Fibroblast of skin of abdomen (primary cell): ENCODE measurements at regions not wholly inside any gene's neighbourhood (a gene's known extent, or its start where the extent isn't known, plus 50 kb on each side); places are given as distances from the start of the nearest gene placed in this dataset.

Source experiments
- DNase-seq: peaks from one replicate; pipeline ENCODE4 v3.0.0-alpha.2; 2013

GRCh38 chr15:26179906-26180305, 316.8 kb upstream of the ATP10A start:
- no peak for DNase-seq

GRCh38 chr15:26178640-26179220, 315.6 kb upstream of the ATP10A start:
- DNase-seq: no peak

- DNase-seq: no peak
Measured at GRCh38 chr15:26177816-26178215, 314.7 kb upstream of the ATP10A start.

GRCh38 chr15:26176831-26177230, 313.7 kb upstream of the ATP10A start:
- no peak for DNase-seq

GRCh38 chr15:26171266-26171665, 308.1 kb upstream of the ATP10A start:
- no peak for DNase-seq

- DNase-seq: no peak
Measured at GRCh38 chr15:26166429-26166828, 303.3 kb upstream of the ATP10A start.

- DNase-seq: no peak
Measured at GRCh38 chr15:26165546-26165945, 302.4 kb upstream of the ATP10A start.

- no peak for DNase-seq
Measured at GRCh38 chr15:26160343-26160742, 297.2 kb upstream of the ATP10A start.

GRCh38 chr15:26158176-26158575, 295.0 kb upstream of the ATP10A start:
- DNase-seq: no peak

GRCh38 chr15:26157081-26157480, 294.0 kb upstream of the ATP10A start:
- no peak for DNase-seq

GRCh38 chr15:26156051-26156450, 292.9 kb upstream of the ATP10A start:
- DNase-seq: no peak

GRCh38 chr15:26148156-26148860, 285.2 kb upstream of the ATP10A start:
- no peak for DNase-seq

GRCh38 chr15:26146202-26146601, 283.1 kb upstream of the ATP10A start:
- no peak for DNase-seq

- DNase-seq: no peak
Measured at GRCh38 chr15:26145796-26146195, 282.7 kb upstream of the ATP10A start.

GRCh38 chr15:26144836-26145235, 281.7 kb upstream of the ATP10A start:
- no peak for DNase-seq

GRCh38 chr15:26143221-26143620, 280.1 kb upstream of the ATP10A start:
- no peak for DNase-seq

- DNase-seq: no peak
Measured at GRCh38 chr15:26134812-26135211, 271.7 kb upstream of the ATP10A start.

- no peak for DNase-seq
Measured at GRCh38 chr15:26134152-26134551, 271.0 kb upstream of the ATP10A start.

- peak; percentile 8 for DNase-seq
Measured at GRCh38 chr15:26132811-26133210, 269.7 kb upstream of the ATP10A start.

- no peak for DNase-seq
Measured at GRCh38 chr15:26129852-26130251, 266.7 kb upstream of the ATP10A start.

- no peak for DNase-seq
Measured at GRCh38 chr15:26128611-26129140, 265.5 kb upstream of the ATP10A start.

- DNase-seq: no peak
Measured at GRCh38 chr15:26126819-26127387, 263.8 kb upstream of the ATP10A start.

- peak; percentile 1 for DNase-seq
Measured at GRCh38 chr15:26126070-26126469, 262.9 kb upstream of the ATP10A start.

- no peak for DNase-seq
Measured at GRCh38 chr15:26125664-26126063, 262.5 kb upstream of the ATP10A start.
